ENCODE measurements at regions not wholly inside any gene's neighbourhood (a gene's known extent, or its start where the extent isn't known, plus 50 kb on each side); places are given as distances from the start of the nearest gene placed in this dataset.

DNA sequence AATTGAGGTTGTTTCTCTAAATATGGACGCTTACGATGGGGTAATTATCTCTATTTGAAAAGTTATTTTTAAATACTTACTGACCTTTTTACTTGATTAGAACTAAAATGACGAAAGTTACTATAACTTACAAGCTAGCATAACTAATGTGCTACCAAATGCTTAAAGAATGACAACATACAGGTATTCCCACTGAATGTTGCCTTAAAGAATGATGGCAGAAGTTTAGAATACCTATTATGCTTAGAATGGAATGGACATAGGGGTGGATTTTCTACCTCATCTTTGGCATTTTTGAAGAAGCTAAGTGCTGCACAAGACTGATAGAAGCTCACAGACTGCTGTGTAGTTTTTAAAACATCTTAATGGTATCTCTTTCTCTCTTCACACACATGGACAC, 284.8 kb downstream of the THBS2 start:
- TF ChIP-seq ZNF274 (IDR thresholded peaks at IDR 0.05; ENCODE audit: low read depth, low read length) (no peak), YY1 (IDR thresholded peaks at IDR 0.05; ENCODE audit: insufficient read depth, insufficient read length) (no peak), SUZ12 (IDR thresholded peaks at IDR 0.05; ENCODE audit: extremely low read depth, insufficient read depth, insufficient read length) (no peak)
